ENCODE measurements at regions not wholly inside any gene's neighbourhood (a gene's known extent, or its start where the extent isn't known, plus 50 kb on each side); places are given as distances from the start of the nearest gene placed in this dataset.

GRCh38 chr9:108197008-108197365, 658.8 kb downstream of the ACTL7B start:
- TF ChIP-seq CTCF (IDR thresholded peaks at IDR 0.05) (no peak), POLR2A (IDR thresholded peaks at IDR 0.05) (no peak)

All from right lobe of liver (tissue), 4 donors.